WTC11 (cell line): ENCODE measurements at regions not wholly inside any gene's neighbourhood (a gene's known extent, or its start where the extent isn't known, plus 50 kb on each side); places are given as distances from the start of the nearest gene placed in this dataset.

Experiments
- ATAC-seq: fragments of 200-7000 bp; cut with Tn5 transposase; 2 replicates; pipeline ENCODE4 v1.10.0; 2021; ENCODE audit warnings: mild to moderate bottlenecking, moderate library complexity
- CTCF ChIA-PET: fragments of 300-600 bp; sonication (Branson Sonifier 250); formaldehyde crosslinking; loops from one replicate; lab custom pipeline; 2021; ENCODE audit warnings: antibody characterized with exemption; lab: Charles Lee
- POLR2A ChIA-PET: fragments of 350-600 bp; sonication (Branson Sonifier 250); formaldehyde crosslinking; loops from one replicate; lab custom pipeline; 2021; ENCODE audit warnings: antibody characterized with exemption; lab: Charles Lee
- DNase-seq: peaks from one replicate; pipeline ENCODE4 v3.0.0; 2021; ENCODE audit warnings: low spot score
- H3K27ac Mint-ChIP-seq: 2 replicates; pipeline ENCODE4 v1.8.0; 2021; ENCODE audit warnings: mixed read lengths
- H3K27me3 Mint-ChIP-seq: 2 replicates; pipeline ENCODE4 v1.8.0; 2021; ENCODE audit warnings: low read depth, mild to moderate bottlenecking, moderate library complexity, mixed read lengths
- H3K36me3 Mint-ChIP-seq: 2 replicates; pipeline ENCODE4 v1.8.0; 2021; ENCODE audit warnings: mixed read lengths
- H3K4me1 Mint-ChIP-seq: 2 replicates; pipeline ENCODE4 v1.8.0; 2022; ENCODE audit warnings: mixed read lengths
- H3K4me3 Mint-ChIP-seq: 2 replicates; pipeline ENCODE4 v1.8.0; 2021; ENCODE audit warnings: mild to moderate bottlenecking, moderate library complexity, mixed read lengths
- H3K9me3 Mint-ChIP-seq: 2 replicates; pipeline ENCODE4 v1.8.0; 2021; ENCODE audit warnings: mixed read lengths
- CREB1 ChIP-seq: sonication (generic); formaldehyde crosslinking; IDR thresholded peaks from 2 replicates; pipeline ENCODE4 v1.8.0; 2023; ENCODE audit warnings: mild to moderate bottlenecking, missing genetic modification reagents
- ESRRA ChIP-seq: sonication (generic); formaldehyde crosslinking; IDR thresholded peaks from 2 replicates; pipeline ENCODE4 v1.8.1; 2022; ENCODE audit warnings: mild to moderate bottlenecking, missing genetic modification reagents, borderline replicate concordance
- ETV6 ChIP-seq: sonication (generic); formaldehyde crosslinking; IDR thresholded peaks from 2 replicates; pipeline ENCODE4 v1.8.1; 2022; ENCODE audit warnings: mild to moderate bottlenecking, missing genetic modification reagents
- FOXK1 ChIP-seq: sonication (generic); formaldehyde crosslinking; IDR thresholded peaks from 2 replicates; pipeline ENCODE4 v1.8.0; 2022; ENCODE audit warnings: mild to moderate bottlenecking, moderate library complexity, missing genetic modification reagents
- HMGA2 ChIP-seq: fragments of 250-450 bp; sonication (Bioruptor Pico); IDR thresholded peaks from 2 replicates; pipeline ENCODE4 v1.4.0; 2021; ENCODE audit warnings: mild to moderate bottlenecking, moderate library complexity
- MYBL2 ChIP-seq: sonication (generic); formaldehyde crosslinking; IDR thresholded peaks from 2 replicates; pipeline ENCODE4 v1.8.1; 2023; ENCODE audit warnings: mild to moderate bottlenecking, moderate library complexity, missing genetic modification reagents
- NR3C1 ChIP-seq: sonication (generic); formaldehyde crosslinking; conservative IDR thresholded peaks from 2 replicates; pipeline ENCODE4 v1.8.1; 2023; ENCODE audit warnings: low read depth, mild to moderate bottlenecking, missing genetic modification reagents
- RORB ChIP-seq: fragments of 250-450 bp; sonication (Bioruptor Pico); IDR thresholded peaks from 2 replicates; pipeline ENCODE4 v1.9.0; 2021; ENCODE audit warnings: mild to moderate bottlenecking
- TEAD1 ChIP-seq: sonication (generic); formaldehyde crosslinking; IDR thresholded peaks from 2 replicates; pipeline ENCODE4 v1.8.0; 2022; ENCODE audit warnings: mild to moderate bottlenecking, missing genetic modification reagents
- TEAD4 ChIP-seq: sonication (generic); formaldehyde crosslinking; IDR thresholded peaks from 2 replicates; pipeline ENCODE4 v1.8.0; 2022; ENCODE audit warnings: mild to moderate bottlenecking, missing genetic modification reagents
- TP53 ChIP-seq: sonication (generic); formaldehyde crosslinking; IDR thresholded peaks from 2 replicates; pipeline ENCODE4 v1.8.1; 2023; ENCODE audit warnings: mild to moderate bottlenecking, missing genetic modification reagents
- ZNF317 ChIP-seq: sonication (generic); formaldehyde crosslinking; IDR thresholded peaks from 2 replicates; pipeline ENCODE4 v1.8.1; 2023; ENCODE audit warnings: low read depth, mild to moderate bottlenecking, moderate library complexity, missing genetic modification reagents, borderline replicate concordance
- TF ChIP-seq, protein P1 (sequence below): sonication (generic); formaldehyde crosslinking; IDR thresholded peaks from 2 replicates; pipeline ENCODE4 v1.8.1; 2022; ENCODE audit warnings: low read depth, mild to moderate bottlenecking, moderate library complexity, missing genetic modification reagents, borderline replicate concordance
- TF ChIP-seq, protein P2 (sequence below): fragments of 250-450 bp; sonication (Bioruptor Pico); conservative IDR thresholded peaks from 2 replicates; pipeline ENCODE4 v1.9.0; 2021; ENCODE audit warnings: mild to moderate bottlenecking
- TF ChIP-seq, protein P3 (sequence below): fragments of 250-450 bp; sonication (Bioruptor Pico); IDR thresholded peaks from 2 replicates; pipeline ENCODE4 v1.9.0; 2021; ENCODE audit warnings: mild to moderate bottlenecking
- TF ChIP-seq, protein P4 (sequence below): fragments of 250-450 bp; sonication (Bioruptor Pico); IDR thresholded peaks from 2 replicates; pipeline ENCODE4 v2.1.2; 2022; ENCODE audit warnings: mild to moderate bottlenecking, moderate library complexity
- TF ChIP-seq, protein P5 (sequence below): sonication (generic); formaldehyde crosslinking; conservative IDR thresholded peaks from 2 replicates; pipeline ENCODE4 v1.8.1; 2023; ENCODE audit warnings: mild to moderate bottlenecking, low read depth, missing genetic modification reagents, moderate library complexity
- TF ChIP-seq, protein P6 (sequence below): fragments of 250-450 bp; sonication (Bioruptor Pico); IDR thresholded peaks from 2 replicates; pipeline ENCODE4 v1.8.0; 2021; ENCODE audit warnings: mild to moderate bottlenecking
- TF ChIP-seq, protein P7 (sequence below): sonication (generic); formaldehyde crosslinking; IDR thresholded peaks from 2 replicates; pipeline ENCODE4 v1.8.0; 2022; ENCODE audit warnings: missing genetic modification reagents

DNA sequence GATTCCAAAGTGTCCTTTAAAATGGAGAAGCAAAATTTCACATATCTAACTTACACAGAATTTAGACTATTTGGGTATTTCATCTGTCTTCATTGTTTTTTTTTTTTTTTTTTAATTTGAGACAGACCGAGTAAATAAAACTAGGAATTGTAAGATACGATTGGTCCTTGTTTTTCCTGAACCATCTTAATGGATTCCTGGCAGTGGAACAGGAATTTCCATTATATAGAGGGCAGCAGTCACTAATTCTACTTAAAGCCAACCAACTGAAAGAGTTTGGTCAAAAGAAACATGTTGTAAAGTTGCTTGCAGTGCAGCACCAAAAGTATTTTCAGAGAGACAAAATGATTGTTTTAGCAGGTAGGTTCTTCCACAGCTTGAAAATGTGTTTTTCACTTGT, 72.5 kb upstream of the HGF start:
- DNase-seq: no peak
- no peaks in the 10 kb centered on the region for H3K27me3 Mint-ChIP-seq
- CTCF ChIA-PET: no interaction called here
- no peak for TF ChIP-seq HMGA2 (CRISPR knock-in tag)
- no peak for TF ChIP-seq FOXK1 (CRISPR knock-in tag)
- TF ChIP-seq, all 79 proteins: peak for 0
- H3K36me3 Mint-ChIP-seq: peaks cover 2% of the 10 kb centered on the region
- H3K27ac Mint-ChIP-seq: no peak overlapping the region
- H3K9me3 Mint-ChIP-seq: peaks cover 18% of the 10 kb centered on the region
- H3K4me1 Mint-ChIP-seq: peaks cover 6% of the 10 kb centered on the region
- POLR2A ChIA-PET: no interaction called here
- ATAC-seq: no peak
- H3K4me3 Mint-ChIP-seq: no peak overlapping the region

DNA sequence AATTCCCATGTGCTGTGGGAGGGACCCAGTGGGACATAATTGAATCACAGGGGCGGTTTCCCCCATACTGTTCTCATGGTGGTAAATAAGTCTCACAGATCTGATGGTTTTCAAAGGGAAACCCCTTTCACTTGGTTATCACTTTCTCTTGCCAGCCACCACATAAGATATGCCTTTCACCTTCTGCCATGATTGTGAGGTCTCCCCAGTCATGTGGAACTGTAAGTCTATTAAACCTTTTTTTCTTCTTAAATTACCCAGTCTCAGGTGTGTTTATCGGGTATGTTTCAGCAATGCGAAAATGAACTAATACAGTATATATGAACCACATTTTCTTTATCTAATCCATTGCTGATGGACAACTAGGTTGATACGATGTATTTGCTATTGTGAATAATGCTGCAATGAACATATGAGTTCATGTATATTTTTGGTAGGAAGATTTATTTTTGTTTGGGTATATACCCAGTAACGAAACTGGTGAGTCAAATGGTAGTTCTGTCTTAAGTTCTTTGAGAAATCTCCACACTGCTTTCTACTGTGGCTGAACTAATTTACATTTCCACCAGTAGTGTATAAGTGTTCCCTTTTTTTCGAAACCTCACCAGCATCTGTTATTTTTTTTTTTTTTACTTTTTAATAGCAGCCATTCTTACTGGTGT, 70.0 kb upstream of the HGF start:
- H3K9me3 Mint-ChIP-seq: peaks cover 18% of the 10 kb centered on the region
- CTCF ChIA-PET: no interaction called here
- H3K36me3 Mint-ChIP-seq: peaks cover 2% of the 10 kb centered on the region
- TF ChIP-seq ESRRA (CRISPR knock-in tag): no peak
- TF ChIP-seq, protein P1, sequence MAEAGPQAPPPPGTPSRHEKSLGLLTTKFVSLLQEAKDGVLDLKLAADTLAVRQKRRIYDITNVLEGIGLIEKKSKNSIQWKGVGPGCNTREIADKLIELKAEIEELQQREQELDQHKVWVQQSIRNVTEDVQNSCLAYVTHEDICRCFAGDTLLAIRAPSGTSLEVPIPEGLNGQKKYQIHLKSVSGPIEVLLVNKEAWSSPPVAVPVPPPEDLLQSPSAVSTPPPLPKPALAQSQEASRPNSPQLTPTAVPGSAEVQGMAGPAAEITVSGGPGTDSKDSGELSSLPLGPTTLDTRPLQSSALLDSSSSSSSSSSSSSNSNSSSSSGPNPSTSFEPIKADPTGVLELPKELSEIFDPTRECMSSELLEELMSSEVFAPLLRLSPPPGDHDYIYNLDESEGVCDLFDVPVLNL: no peak
- no peak for TF ChIP-seq TEAD4
- no peak for TF ChIP-seq TEAD1 (CRISPR knock-in tag)
- TF ChIP-seq ZNF317 (CRISPR knock-in tag): no peak
- TF ChIP-seq, protein P2, sequence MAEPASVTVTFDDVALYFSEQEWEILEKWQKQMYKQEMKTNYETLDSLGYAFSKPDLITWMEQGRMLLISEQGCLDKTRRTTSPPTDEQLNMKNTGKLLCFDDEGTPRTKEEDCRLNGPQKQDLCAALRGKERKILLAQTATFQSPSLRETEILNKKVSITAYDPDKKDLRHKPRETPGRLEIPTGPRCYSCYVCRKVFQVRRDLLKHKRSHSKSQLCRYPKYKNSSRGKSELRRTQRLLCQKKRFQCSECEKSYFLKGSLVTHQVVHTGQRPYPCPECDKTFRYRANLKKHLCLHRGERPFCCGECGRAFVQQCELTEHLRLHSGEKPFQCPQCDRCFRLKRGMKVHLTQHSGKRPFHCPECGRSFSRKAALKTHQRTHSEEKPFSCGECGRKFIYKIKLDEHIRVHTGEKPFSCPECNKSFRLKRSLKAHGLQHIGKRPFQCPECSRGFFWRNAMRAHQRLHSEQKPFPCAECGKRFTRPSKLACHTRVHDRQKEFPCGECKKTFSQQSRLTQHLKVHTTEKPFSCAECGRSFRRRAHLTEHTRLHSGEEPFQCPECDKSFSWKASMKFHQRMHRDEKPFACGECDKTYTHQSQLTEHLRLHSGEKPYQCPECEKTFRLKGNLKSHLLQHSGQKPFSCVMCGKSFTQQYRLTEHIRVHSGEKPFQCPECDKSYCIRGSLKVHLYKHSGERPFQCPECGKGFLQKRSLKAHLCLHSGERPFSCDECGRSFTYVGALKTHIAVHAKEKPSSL (CRISPR knock-in tag): no peak
- no peak for TF ChIP-seq MYBL2 (CRISPR knock-in tag)
- no peak for TF ChIP-seq TP53 (CRISPR knock-in tag)
- TF ChIP-seq NR3C1: no peak
- TF ChIP-seq, protein P3, sequence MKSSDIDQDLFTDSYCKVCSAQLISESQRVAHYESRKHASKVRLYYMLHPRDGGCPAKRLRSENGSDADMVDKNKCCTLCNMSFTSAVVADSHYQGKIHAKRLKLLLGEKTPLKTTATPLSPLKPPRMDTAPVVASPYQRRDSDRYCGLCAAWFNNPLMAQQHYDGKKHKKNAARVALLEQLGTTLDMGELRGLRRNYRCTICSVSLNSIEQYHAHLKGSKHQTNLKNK (CRISPR knock-in tag): no peak
- TF ChIP-seq, protein P4, sequence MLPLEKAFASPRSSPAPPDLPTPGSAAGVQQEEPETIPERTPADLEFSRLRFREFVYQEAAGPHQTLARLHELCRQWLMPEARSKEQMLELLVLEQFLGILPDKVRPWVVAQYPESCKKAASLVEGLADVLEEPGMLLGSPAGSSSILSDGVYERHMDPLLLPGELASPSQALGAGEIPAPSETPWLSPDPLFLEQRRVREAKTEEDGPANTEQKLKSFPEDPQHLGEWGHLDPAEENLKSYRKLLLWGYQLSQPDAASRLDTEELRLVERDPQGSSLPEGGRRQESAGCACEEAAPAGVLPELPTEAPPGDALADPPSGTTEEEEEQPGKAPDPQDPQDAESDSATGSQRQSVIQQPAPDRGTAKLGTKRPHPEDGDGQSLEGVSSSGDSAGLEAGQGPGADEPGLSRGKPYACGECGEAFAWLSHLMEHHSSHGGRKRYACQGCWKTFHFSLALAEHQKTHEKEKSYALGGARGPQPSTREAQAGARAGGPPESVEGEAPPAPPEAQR (CRISPR knock-in tag): no peak
- TF ChIP-seq RORB (CRISPR knock-in tag): no peak
- TF ChIP-seq, protein P5, sequence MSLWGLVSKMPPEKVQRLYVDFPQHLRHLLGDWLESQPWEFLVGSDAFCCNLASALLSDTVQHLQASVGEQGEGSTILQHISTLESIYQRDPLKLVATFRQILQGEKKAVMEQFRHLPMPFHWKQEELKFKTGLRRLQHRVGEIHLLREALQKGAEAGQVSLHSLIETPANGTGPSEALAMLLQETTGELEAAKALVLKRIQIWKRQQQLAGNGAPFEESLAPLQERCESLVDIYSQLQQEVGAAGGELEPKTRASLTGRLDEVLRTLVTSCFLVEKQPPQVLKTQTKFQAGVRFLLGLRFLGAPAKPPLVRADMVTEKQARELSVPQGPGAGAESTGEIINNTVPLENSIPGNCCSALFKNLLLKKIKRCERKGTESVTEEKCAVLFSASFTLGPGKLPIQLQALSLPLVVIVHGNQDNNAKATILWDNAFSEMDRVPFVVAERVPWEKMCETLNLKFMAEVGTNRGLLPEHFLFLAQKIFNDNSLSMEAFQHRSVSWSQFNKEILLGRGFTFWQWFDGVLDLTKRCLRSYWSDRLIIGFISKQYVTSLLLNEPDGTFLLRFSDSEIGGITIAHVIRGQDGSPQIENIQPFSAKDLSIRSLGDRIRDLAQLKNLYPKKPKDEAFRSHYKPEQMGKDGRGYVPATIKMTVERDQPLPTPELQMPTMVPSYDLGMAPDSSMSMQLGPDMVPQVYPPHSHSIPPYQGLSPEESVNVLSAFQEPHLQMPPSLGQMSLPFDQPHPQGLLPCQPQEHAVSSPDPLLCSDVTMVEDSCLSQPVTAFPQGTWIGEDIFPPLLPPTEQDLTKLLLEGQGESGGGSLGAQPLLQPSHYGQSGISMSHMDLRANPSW (CRISPR knock-in tag): no peak
- no peak for TF ChIP-seq ETV6
- TF ChIP-seq CREB1: no peak
- TF ChIP-seq, protein P6, sequence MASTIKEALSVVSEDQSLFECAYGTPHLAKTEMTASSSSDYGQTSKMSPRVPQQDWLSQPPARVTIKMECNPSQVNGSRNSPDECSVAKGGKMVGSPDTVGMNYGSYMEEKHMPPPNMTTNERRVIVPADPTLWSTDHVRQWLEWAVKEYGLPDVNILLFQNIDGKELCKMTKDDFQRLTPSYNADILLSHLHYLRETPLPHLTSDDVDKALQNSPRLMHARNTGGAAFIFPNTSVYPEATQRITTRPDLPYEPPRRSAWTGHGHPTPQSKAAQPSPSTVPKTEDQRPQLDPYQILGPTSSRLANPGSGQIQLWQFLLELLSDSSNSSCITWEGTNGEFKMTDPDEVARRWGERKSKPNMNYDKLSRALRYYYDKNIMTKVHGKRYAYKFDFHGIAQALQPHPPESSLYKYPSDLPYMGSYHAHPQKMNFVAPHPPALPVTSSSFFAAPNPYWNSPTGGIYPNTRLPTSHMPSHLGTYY (CRISPR knock-in tag): no peak
- TF ChIP-seq, protein P7, sequence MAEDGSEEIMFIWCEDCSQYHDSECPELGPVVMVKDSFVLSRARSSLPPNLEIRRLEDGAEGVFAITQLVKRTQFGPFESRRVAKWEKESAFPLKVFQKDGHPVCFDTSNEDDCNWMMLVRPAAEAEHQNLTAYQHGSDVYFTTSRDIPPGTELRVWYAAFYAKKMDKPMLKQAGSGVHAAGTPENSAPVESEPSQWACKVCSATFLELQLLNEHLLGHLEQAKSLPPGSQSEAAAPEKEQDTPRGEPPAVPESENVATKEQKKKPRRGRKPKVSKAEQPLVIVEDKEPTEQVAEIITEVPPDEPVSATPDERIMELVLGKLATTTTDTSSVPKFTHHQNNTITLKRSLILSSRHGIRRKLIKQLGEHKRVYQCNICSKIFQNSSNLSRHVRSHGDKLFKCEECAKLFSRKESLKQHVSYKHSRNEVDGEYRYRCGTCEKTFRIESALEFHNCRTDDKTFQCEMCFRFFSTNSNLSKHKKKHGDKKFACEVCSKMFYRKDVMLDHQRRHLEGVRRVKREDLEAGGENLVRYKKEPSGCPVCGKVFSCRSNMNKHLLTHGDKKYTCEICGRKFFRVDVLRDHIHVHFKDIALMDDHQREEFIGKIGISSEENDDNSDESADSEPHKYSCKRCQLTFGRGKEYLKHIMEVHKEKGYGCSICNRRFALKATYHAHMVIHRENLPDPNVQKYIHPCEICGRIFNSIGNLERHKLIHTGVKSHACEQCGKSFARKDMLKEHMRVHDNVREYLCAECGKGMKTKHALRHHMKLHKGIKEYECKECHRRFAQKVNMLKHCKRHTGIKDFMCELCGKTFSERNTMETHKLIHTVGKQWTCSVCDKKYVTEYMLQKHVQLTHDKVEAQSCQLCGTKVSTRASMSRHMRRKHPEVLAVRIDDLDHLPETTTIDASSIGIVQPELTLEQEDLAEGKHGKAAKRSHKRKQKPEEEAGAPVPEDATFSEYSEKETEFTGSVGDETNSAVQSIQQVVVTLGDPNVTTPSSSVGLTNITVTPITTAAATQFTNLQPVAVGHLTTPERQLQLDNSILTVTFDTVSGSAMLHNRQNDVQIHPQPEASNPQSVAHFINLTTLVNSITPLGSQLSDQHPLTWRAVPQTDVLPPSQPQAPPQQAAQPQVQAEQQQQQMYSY (CRISPR knock-in tag): no peak
- TF ChIP-seq, all 79 proteins: peak for 0
- Mint-ChIP-seq H3K27me3 (no peaks in the 10 kb centered on the region), H3K4me3 (no peak overlapping the region), H3K27ac (no peak overlapping the region), H3K4me1 (no peaks in the 10 kb centered on the region)
- ATAC-seq (no peak), DNase-seq (no peak)
- POLR2A ChIA-PET: no interaction called here
